Lung (tissue), 11 donors: ENCODE measurements at regions not wholly inside any gene's neighbourhood (a gene's known extent, or its start where the extent isn't known, plus 50 kb on each side); places are given as distances from the start of the nearest gene placed in this dataset.

Source experiments
- ATAC-seq: fragments of 200-7000 bp; cut with Tn5 transposase; one replicate; pipeline ENCODE4 v1.9.1; 2020; ENCODE audit warnings: moderate number of reproducible peaks; ENCODE audit not compliant: insufficient read depth, low FRiP score
- DNase-seq, 3 donors: peaks; one replicate each; pipeline ENCODE4 v3.0.0-alpha.2; 2013 to 2017
- H3K27ac ChIP-seq, 2 donors: one replicate each; pipeline ENCODE4 v1.5.1; 2013; ENCODE audit warnings: mild to moderate bottlenecking in 2 of 2, moderate library complexity in 2 of 2, control low read depth in 1 of 2, inconsistent platforms in 1 of 2, low read depth in 1 of 2, low read length in 1 of 2
- H3K27me3 ChIP-seq, 3 donors: one replicate each; pipeline ENCODE4 v1.5.1; 2013; ENCODE audit warnings: low read length in 2 of 3; ENCODE audit not compliant: control insufficient read depth in 3 of 3, insufficient read depth in 3 of 3
- H3K36me3 ChIP-seq, 4 donors: one replicate each; pipeline ENCODE4 v1.5.1; 2013; ENCODE audit warnings: low read length in 4 of 4, mild to moderate bottlenecking in 1 of 4, moderate library complexity in 1 of 4; ENCODE audit not compliant: control insufficient read depth in 4 of 4, insufficient read depth in 4 of 4
- H3K4me1 ChIP-seq, 5 donors: one replicate each; pipeline ENCODE4 v1.5.1; 2013; ENCODE audit warnings: low read length in 5 of 5, mild to moderate bottlenecking in 2 of 5, moderate library complexity in 1 of 5; ENCODE audit not compliant: control insufficient read depth in 5 of 5, insufficient read depth in 5 of 5
- H3K4me3 ChIP-seq: one replicate; pipeline ENCODE4 v1.5.1; 2013; ENCODE audit warnings: mild to moderate bottlenecking, control low read depth, moderate library complexity
- H3K9ac ChIP-seq, 2 donors: one replicate each; pipeline ENCODE4 v1.5.1; 2013; ENCODE audit warnings: low read length in 2 of 2, control low read depth in 1 of 2; ENCODE audit not compliant: insufficient read depth in 1 of 2
- H3K9me3 ChIP-seq, 4 donors: one replicate each; pipeline ENCODE4 v1.5.1; 2013; ENCODE audit warnings: low read length in 3 of 4, mild to moderate bottlenecking in 1 of 4, moderate library complexity in 1 of 4; ENCODE audit not compliant: control insufficient read depth in 4 of 4, insufficient read depth in 3 of 4
- CTCF ChIP-seq: IDR thresholded peaks from 2 replicates; pipeline ENCODE4 v1.5.1; 2012; ENCODE audit warnings: mild to moderate bottlenecking; ENCODE audit errors: control extremely low read depth, extremely low read depth
- WGBS, 2 donors: extraction: QIAGEN DNeasy Blood & Tissue Kit; methylation state at CpG; one replicate each; pipeline ENCODE4 v1.1.7; 2013; 5-methylcytosine and 5-hydroxymethylcytosine counted together
- donor health status: control.
- donor health status: control.
- donor health status: Bipolar disorder and iron deficiency.
- donor health status: healthy.
- donor health status: DM: yes; HTN: yes; CAD: no.

GRCh38 chr2:117555965-117556364, 258.5 kb upstream of the DDX18 start:
- H3K4me3 ChIP-seq, result no peak overlapping the region
- no peak overlapping the region for H3K27ac ChIP-seq
- H3K27me3 ChIP-seq, result no peaks in the 10 kb centered on the region
- no peak for TF ChIP-seq CTCF
- no peaks in the 10 kb centered on the region for H3K4me1 ChIP-seq
- H3K36me3 ChIP-seq, result no peaks in the 10 kb centered on the region
- peaks cover 0 to 2% (median 0%) of the 10 kb centered on the region in 4 donors for H3K9me3 ChIP-seq
- ATAC-seq (no peak), DNase-seq (no peak)
- H3K9ac ChIP-seq, result no peak overlapping the region
- 85 to 88% methylated on average over 5 of the region's 5 CpGs for WGBS, 2 donors

- H3K36me3 ChIP-seq, result no peaks in the 10 kb centered on the region
- no peaks in the 10 kb centered on the region for H3K27me3 ChIP-seq
- no peak for TF ChIP-seq CTCF
- H3K4me1 ChIP-seq, result no peaks in the 10 kb centered on the region
- no peak overlapping the region for H3K27ac ChIP-seq
- 70 to 76% methylated on average over 3 of the region's 3 CpGs for WGBS, 2 donors
- no peak for DNase-seq
- H3K9me3 ChIP-seq, result peaks cover 0 to 2% (median 0%) of the 10 kb centered on the region in 4 donors
- no peak overlapping the region for H3K9ac ChIP-seq
- no peak overlapping the region for H3K4me3 ChIP-seq
- ATAC-seq, result no peak
Observed at GRCh38 chr2:117557626-117558025, 256.9 kb upstream of the DDX18 start.

GRCh38 chr2:117562654-117563053, 251.8 kb upstream of the DDX18 start:
- WGBS, 2 donors, result 77 to 92% methylated on average over 3 of the region's 3 CpGs
- TF ChIP-seq CTCF, result no peak
- H3K4me1 ChIP-seq, result no peaks in the 10 kb centered on the region
- no peak overlapping the region for H3K27ac ChIP-seq
- DNase-seq, result no peak
- ATAC-seq, result no peak
- H3K9me3 ChIP-seq, result no peaks in the 10 kb centered on the region
- no peak overlapping the region for H3K9ac ChIP-seq
- H3K36me3 ChIP-seq, result no peaks in the 10 kb centered on the region
- no peaks in the 10 kb centered on the region for H3K27me3 ChIP-seq
- H3K4me3 ChIP-seq, result no peak overlapping the region
